ENCODE measurements at regions not wholly inside any gene's neighbourhood (a gene's known extent, or its start where the extent isn't known, plus 50 kb on each side); places are given as distances from the start of the nearest gene placed in this dataset.

DNA sequence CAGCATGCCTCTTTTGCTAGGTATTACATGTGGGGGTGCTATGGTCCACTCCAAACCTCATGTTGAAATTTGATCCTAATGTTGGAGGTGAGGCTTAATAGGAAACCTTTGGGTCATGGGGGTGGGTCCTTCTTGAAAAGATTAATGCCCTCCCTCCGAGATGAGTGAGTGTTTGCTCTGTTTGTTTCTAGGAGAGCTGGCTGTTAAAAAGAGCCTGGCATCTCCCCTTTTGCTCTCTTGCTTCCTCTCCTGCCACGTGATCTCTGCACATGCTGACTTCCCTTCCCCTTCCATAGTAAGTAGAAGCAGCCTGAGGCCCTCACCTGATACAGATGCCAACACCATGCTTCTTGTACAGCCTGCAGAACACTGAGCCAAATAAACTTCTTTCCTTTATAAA lies 104.5 kb downstream of the FAT3 start:
- no peak for DNase-seq (ENCODE audit: low spot score)
- TF ChIP-seq, protein P1, sequence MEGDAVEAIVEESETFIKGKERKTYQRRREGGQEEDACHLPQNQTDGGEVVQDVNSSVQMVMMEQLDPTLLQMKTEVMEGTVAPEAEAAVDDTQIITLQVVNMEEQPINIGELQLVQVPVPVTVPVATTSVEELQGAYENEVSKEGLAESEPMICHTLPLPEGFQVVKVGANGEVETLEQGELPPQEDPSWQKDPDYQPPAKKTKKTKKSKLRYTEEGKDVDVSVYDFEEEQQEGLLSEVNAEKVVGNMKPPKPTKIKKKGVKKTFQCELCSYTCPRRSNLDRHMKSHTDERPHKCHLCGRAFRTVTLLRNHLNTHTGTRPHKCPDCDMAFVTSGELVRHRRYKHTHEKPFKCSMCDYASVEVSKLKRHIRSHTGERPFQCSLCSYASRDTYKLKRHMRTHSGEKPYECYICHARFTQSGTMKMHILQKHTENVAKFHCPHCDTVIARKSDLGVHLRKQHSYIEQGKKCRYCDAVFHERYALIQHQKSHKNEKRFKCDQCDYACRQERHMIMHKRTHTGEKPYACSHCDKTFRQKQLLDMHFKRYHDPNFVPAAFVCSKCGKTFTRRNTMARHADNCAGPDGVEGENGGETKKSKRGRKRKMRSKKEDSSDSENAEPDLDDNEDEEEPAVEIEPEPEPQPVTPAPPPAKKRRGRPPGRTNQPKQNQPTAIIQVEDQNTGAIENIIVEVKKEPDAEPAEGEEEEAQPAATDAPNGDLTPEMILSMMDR (IDR thresholded peaks at IDR 0.05; ENCODE audit: borderline replicate concordance, control extremely low read depth, extremely low read depth, insufficient read depth, missing control alignments), result no peak
- in situ Hi-C loops (cut with MboI; ENCODE audit: low sequenced_read_pairs, unreplicated experiment), result no loop called here

DNA sequence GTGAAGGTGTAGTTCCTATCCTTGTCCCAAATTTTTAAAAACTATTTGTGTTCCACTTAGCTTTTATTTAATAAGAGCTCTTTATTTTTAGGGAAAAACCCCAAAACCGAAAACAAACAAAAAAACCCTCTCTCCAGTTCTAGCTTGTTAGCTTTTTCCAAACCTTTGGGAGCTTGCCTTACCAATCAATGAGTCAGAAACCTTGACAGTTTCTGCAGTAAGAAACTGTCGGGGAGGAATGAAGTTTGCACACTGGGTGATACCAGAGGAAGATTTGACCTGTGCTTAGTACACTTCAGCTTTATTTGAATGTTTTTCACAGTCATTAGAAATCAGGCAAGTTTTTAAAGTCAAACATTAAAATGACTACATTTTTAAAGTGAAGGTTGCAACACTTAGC lies 105.0 kb downstream of the FAT3 start:
- no peak for DNase-seq (ENCODE audit: low spot score)
- TF ChIP-seq, protein P1 (IDR thresholded peaks at IDR 0.05; ENCODE audit: borderline replicate concordance, control extremely low read depth, extremely low read depth, insufficient read depth, missing control alignments), result no peak
- in situ Hi-C loops (cut with MboI; ENCODE audit: low sequenced_read_pairs, unreplicated experiment), result no loop called here

DNA sequence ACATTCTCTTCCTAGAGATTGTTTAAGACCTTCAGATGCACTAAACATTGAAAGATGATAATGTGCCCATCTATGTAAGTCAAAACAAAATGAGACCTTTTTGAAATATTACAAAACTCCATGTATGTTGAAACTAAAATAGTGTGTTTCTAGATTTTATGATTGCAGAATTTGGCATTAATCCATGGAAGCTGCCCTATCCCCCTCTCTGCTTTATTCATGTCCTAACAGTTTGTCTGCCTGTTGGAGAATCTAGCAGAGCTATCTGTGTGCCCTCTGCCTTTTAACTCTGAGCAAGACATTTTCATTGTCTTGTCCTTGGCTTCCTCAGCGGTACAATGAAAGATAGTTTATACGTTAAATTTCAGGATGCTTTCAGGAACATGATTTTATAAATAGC lies 105.5 kb downstream of the FAT3 start:
- in situ Hi-C loops (cut with MboI; ENCODE audit: low sequenced_read_pairs, unreplicated experiment), result no loop called here
- no peak for DNase-seq (ENCODE audit: low spot score)
- TF ChIP-seq, protein P1 (IDR thresholded peaks at IDR 0.05; ENCODE audit: borderline replicate concordance, control extremely low read depth, extremely low read depth, insufficient read depth, missing control alignments), result no peak

DNA sequence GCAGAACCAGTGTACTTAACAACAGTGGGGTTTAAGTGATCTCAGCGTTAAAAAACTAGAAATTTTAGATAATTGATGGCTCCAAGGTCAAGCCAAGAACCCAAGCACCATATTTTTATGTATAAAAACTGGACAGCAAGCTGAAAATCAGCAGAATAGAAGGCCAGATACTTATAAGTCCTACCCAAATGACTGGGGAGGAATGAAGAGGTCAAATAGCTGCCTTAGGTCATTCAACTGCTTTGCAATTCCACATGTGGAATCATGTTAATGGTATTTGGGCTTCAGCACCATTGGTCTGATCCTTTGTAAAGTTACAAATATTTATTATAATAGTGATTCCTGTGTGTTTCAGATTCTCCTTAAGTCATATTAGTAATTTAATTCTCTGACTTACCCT lies 108.4 kb downstream of the FAT3 start:
- TF ChIP-seq, protein P1 (IDR thresholded peaks at IDR 0.05; ENCODE audit: borderline replicate concordance, control extremely low read depth, extremely low read depth, insufficient read depth, missing control alignments), result no peak
- no peak for DNase-seq (ENCODE audit: low spot score)
- in situ Hi-C loops (cut with MboI; ENCODE audit: low sequenced_read_pairs, unreplicated experiment), result no loop called here

DNA sequence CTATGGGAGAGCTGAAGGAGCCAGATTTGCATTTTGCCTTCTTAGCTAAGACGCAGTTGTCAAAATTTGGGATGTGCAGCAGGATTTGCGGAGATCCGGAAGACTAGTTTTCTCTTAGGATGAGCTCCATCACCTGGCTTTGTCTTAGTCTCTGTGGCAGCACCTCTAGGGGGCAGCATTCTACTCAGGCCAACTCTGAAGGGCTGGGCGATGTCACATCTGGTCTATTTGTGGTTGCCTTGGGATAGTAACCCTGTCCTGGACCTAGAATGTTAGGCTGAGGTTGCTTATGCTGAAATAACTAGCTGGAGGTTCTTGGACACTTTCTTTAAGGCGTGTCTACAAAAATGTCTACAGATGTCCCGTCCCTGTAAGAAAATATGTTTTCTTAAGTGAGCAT lies 116.2 kb downstream of the FAT3 start:
- TF ChIP-seq, protein P1 (IDR thresholded peaks at IDR 0.05; ENCODE audit: borderline replicate concordance, control extremely low read depth, extremely low read depth, insufficient read depth, missing control alignments), result peak; percentile 21
- in situ Hi-C loops (cut with MboI; ENCODE audit: low sequenced_read_pairs, unreplicated experiment), result no loop called here
- no peak for DNase-seq (ENCODE audit: low spot score)

DNA sequence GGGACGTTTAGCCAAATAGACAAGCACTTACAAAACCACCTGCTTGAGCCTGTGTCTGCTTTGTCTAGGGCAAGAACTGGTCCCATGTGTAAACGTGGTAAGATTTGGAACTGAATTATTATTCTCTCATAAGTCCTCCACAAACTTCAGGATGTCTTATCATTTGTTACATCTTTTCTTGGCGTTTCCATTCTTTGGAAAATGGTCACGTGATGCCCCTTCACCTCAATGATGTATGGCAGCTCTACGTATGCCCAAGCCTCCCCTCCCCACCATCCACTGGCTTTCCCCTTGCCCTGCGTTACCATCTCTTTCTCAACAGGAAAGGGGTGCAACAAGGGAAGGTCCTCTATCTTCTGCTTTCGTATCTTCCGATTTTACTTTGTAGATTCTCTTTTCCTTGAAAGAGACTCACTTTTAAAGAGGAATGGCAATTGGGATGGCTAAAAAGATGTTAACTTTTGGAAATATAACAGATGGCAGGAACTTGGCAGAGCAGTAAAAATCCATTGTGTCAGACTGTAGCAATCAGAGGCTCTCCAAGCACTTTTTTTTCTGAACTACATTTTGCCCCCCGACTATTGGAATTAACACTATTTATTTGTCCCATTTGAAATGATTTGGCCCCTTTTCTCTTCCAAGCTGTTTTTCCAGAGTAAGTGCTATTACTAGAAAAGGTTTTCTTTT lies 117.6 kb downstream of the FAT3 start:
- in situ Hi-C loops (cut with MboI; ENCODE audit: low sequenced_read_pairs, unreplicated experiment), result no loop called here
- DNase-seq (ENCODE audit: low spot score), result no peak
- TF ChIP-seq, protein P1 (IDR thresholded peaks at IDR 0.05; ENCODE audit: borderline replicate concordance, control extremely low read depth, extremely low read depth, insufficient read depth, missing control alignments), result no peak
